ENCODE measurements at regions not wholly inside any gene's neighbourhood (a gene's known extent, or its start where the extent isn't known, plus 50 kb on each side); places are given as distances from the start of the nearest gene placed in this dataset.

DNA sequence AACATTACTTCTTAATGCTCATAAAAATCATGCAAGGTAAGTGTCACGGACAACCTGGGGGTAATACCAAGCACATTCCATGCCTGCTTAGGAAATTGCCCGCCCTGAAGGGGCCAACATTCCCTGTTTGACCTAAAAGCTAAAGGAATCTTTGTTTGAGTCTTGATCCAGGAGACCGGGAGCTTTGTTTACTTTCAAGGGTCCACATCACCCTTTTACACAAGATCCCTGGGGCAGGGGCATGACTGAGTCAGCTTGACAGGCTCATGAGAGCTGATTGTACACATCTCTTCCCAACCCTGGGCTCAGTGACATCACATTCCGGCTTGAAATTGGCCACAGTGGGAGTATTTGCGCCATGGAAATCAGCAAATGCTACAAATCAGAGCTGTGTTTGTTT lies 248.1 kb upstream of the HABP2 start (continued):
- TF ChIP-seq GTF3C2 (IDR thresholded peaks at IDR 0.05; ENCODE audit: borderline replicate concordance, extremely low read depth, insufficient read length), result no peak

- H3K4me1 ChIP-seq (replicated peaks in 1 of 2; ENCODE audit: control insufficient read depth in 2 of 2, insufficient read depth in 2 of 2, low read length in 2 of 2), result no peaks in the 10 kb centered on the region
- H4K20me1 ChIP-seq (replicated peaks; ENCODE audit: control insufficient read depth, insufficient read depth, low read length), result no peaks in the 10 kb centered on the region
- WGBS (ENCODE audit: insufficient coverage, low coverage, missing lambda C conversion rate), result 0% methylated on average over 5 of the region's 5 CpGs
- no peak overlapping the region for H2AFZ ChIP-seq (ENCODE audit: low read depth, low read length)
- H3K9ac ChIP-seq (ENCODE audit: insufficient read depth in 1 of 2, low read depth in 2 of 2, low read length in 2 of 2), result no peak overlapping the region
- no peak overlapping the region for H3K4me3 ChIP-seq
- in situ Hi-C loops (cut with MboI), result no loop called here
- no peak for TF ChIP-seq SMARCE1 (IDR thresholded peaks at IDR 0.05)
- no peak for TF ChIP-seq NONO (IDR thresholded peaks at IDR 0.05; ENCODE audit: low read depth in 2 of 2, low read length in 1 of 2)
- no peak for TF ChIP-seq ZBTB17 (CRISPR knock-in tag; IDR thresholded peaks at IDR 0.05)
- no peak for TF ChIP-seq U2AF1 (optimal IDR thresholded peaks at IDR 0.05; ENCODE audit: low read depth, low read length)
- no peak for TF ChIP-seq PCBP2 (IDR thresholded peaks at IDR 0.05; ENCODE audit: low read depth, low read length, poor library complexity, severe bottlenecking)
- no peak for TF ChIP-seq NCOA4 (IDR thresholded peaks at IDR 0.05; ENCODE audit: partially characterized antibody)
- no peak for TF ChIP-seq NR3C1 (CRISPR knock-in tag; IDR thresholded peaks at IDR 0.05)
- TF ChIP-seq KDM1A (IDR thresholded peaks at IDR 0.05), result no peak
- no peak for TF ChIP-seq RNF2 (IDR thresholded peaks at IDR 0.05)
- no peak for TF ChIP-seq KLF16 (IDR thresholded peaks at IDR 0.05)
- TF ChIP-seq MAFF (IDR thresholded peaks at IDR 0.05; ENCODE audit: low read length), result no peak
- TF ChIP-seq RBM25 (IDR thresholded peaks at IDR 0.05; ENCODE audit: low read depth, low read length, severe bottlenecking), result no peak
- no peak for TF ChIP-seq ZNF740 (CRISPR knock-in tag; IDR thresholded peaks at IDR 0.05)
- no peak for TF ChIP-seq ZNF740 (tag; IDR thresholded peaks at IDR 0.05)
- no peak for TF ChIP-seq EWSR1 (IDR thresholded peaks at IDR 0.05; ENCODE audit: borderline replicate concordance, low read depth, partially characterized antibody)
- TF ChIP-seq KDM4B (IDR thresholded peaks at IDR 0.05; ENCODE audit: borderline replicate concordance in 2 of 2, low read depth in 1 of 2), result no peak
- TF ChIP-seq NFATC3 (IDR thresholded peaks at IDR 0.05), result no peak
- TF ChIP-seq HNRNPK (IDR thresholded peaks at IDR 0.05; ENCODE audit: low read depth, low read length, poor library complexity, severe bottlenecking), result no peak
- TF ChIP-seq EP400 (IDR thresholded peaks at IDR 0.05), result no peak
- TF ChIP-seq ZNF184 (CRISPR knock-in tag; IDR thresholded peaks at IDR 0.05), result no peak
- no peak for TF ChIP-seq ATF7 (IDR thresholded peaks at IDR 0.05)
- no peak for ATAC-seq
- no peak for FAIRE-seq
- H3K9me1 ChIP-seq (ENCODE audit: control insufficient read depth, insufficient read depth, low read length), result no peaks in the 10 kb centered on the region
- POLR2A ChIA-PET, result no interaction called here
- H3K27me3 ChIP-seq (ENCODE audit: control insufficient read depth in 2 of 2, insufficient read depth in 2 of 2, low read length in 2 of 2), result peaks cover 0 to 17% of the 10 kb centered on the region in 2 experiments; a peak in 2 of 5 replicates
- no peak for DNase-seq (ENCODE audit: extremely low read depth in 1 of 4, low spot score in 3 of 4)
- intact Hi-C loops (cut with micrococcal nuclease), result no loop called here
- H3K36me3 ChIP-seq (ENCODE audit: control insufficient read depth, insufficient read depth, low read length), result no peaks in the 10 kb centered on the region
- no peaks in the 10 kb centered on the region for H3K79me2 ChIP-seq (ENCODE audit: control insufficient read depth, insufficient read depth, low read length)
- CTCF ChIA-PET (ENCODE audit: low intra/inter-chr PET ratio), result no interaction called here
- H3K27ac ChIP-seq (ENCODE audit: extremely low read depth, low read depth, low read length), result no peak overlapping the region
- no peak overlapping the region for H3K4me2 ChIP-seq (ENCODE audit: insufficient read depth, low read length)
- no peaks in the 10 kb centered on the region for H3K9me3 ChIP-seq (replicated peaks; ENCODE audit: control insufficient read depth, insufficient read depth, low read depth, low read length)
- no TSS peak for BruUV-seq (replicated peaks)
Measured at GRCh38 chr10:113305871-113306270, 247.0 kb upstream of the HABP2 start.

Data from K562 (cell line).